Ammon's horn (tissue), 1 donor: ENCODE measurements at regions not wholly inside any gene's neighbourhood (a gene's known extent, or its start where the extent isn't known, plus 50 kb on each side); places are given as distances from the start of the nearest gene placed in this dataset.
"Not testable (repeated sequence)": the region's sequence is repeated elsewhere in the genome, so short reads cannot be mapped to it uniquely, and the experiment has no call there.

ENCODE experiments used
- DNase-seq: peaks from one replicate; pipeline ENCODE4 v3.0.0-alpha.2; 2016; ENCODE audit warnings: low spot score

DNA sequence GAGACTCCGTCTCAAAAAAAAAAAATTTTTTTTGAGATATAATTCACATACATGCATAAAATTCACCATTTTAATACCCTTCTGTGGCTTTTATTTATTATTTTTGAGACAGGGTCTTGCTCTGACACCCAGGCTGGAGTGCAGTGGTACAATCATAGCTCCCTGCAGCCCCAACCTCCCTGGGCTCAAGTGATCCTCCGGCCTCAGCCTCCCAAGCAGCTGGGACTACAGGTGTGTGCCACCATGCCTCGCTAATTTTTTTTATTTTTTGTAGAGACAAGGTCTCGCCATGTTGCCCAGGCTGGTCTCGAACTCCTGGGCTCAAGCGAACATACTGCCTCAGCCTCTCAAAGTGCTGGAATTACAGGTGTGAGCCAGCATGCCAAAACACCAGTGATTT is 305.9 kb downstream of the GOLGA6L6 start:
- not testable (repeated sequence) for DNase-seq

DNA sequence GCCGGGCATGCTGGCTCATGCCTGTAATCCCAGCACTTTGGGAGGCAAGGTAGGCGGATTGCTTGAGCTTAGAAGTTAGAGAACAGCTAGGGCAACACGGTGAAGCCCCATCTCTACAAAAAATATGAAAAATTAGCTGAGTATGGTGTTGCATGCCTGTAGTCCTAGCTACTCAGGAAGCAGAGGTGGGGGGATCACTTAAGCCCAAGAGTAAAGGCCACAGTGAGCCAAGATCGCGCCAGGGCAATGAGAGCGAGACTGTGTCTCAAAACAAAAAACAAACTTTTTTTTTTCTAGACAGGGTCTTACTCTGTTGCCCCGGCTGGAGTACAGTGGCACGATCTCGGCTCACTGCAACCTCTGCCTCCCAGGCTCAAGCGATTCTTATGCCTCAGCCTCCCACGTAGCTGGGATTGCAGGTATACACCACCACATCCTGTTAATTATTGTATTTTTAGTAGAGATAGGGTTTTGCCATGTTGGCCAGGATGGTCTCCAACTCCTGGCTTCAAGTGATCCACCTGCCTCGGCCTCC is 307.5 kb downstream of the GOLGA6L6 start:
- DNase-seq = not testable (repeated sequence)

- DNase-seq = not testable (repeated sequence)
Measured at GRCh38 chr15:20232457-20232856, 309.1 kb downstream of the GOLGA6L6 start.

DNA sequence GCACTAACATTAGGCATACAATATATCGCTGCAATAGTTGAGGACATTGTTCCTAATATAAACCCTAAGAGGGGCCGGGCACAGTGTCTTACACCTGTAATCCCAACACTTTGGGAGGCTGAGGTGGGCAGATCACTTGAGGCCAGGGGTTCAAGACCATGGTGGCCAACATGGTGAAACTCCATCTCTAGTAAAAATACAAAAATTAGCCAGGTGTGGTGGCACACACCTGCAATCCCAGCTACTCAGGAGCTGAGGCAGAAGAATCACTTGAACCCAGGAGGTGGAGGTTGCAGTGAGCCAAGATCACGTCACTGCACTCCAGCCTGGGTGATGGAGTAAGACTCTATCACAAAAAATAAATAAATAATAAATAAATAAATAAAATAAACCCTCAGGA is 310.9 kb downstream of the GOLGA6L6 start:
- DNase-seq = not testable (repeated sequence)

DNA sequence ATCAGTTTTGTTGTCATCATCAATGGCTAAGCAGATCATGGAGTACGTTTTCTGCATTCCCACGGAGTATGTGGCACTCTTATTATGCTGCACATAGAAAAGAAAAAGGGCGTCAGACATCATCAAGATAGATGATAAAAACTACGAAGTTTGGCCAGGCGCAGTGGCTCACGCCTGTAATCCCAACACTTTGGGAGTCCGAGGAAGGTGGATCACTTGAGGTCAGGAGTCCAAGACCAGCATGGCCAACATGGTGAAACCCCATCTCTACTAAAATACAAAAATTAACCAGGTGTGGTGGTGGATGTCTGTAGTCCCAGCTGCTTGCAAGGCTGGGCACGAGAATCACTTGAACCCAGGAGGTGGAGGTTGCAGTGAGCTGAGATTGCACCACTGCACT is 312.8 kb downstream of the GOLGA6L6 start:
- DNase-seq = not testable (repeated sequence)

GRCh38 chr15:20227119-20227853 is 314.3 kb downstream of the GOLGA6L6 start:
- DNase-seq = not testable (repeated sequence)

- DNase-seq = not testable (repeated sequence)
Measured at GRCh38 chr15:20226531-20226930, 315.1 kb downstream of the GOLGA6L6 start.

DNA sequence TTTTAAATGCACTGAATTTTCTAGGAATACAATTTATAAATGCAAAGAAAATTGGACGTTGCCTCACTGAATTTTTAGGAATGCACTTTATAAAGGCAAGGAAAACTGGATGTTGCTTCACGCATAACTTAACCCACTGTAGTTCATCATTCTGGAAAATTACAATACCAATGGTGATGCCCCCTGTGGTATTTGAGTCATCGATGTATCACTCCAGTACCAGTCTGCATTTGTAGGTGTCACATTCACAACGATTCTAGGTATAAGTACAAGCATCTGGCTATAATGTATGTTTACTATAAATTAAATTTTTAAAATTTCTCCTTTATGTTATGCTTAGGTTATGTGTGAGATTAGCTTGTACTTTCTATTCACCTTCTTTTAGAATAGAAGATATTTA is 320.5 kb downstream of the GOLGA6L6 start:
- not testable (repeated sequence) for DNase-seq

DNA sequence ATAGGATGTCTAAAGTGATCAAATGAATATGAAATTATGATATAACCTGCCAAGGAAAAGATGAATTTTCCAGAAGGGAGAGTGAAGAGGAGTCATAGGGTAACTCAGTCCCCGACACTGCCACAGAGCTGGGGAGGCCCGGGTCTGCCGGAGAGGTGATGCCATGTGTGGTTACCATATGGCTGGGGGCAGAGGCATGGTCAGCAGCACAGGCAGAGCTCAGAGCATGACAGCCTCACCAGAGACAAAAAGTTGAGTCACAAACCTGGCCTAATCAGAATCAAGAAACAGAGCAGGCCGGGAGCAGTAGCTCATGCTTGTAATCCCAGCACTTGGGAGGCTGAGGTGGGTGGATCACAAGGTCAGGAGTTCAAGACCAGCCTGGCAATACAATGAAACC is 322.4 kb downstream of the GOLGA6L6 start:
- DNase-seq = not testable (repeated sequence)

DNA sequence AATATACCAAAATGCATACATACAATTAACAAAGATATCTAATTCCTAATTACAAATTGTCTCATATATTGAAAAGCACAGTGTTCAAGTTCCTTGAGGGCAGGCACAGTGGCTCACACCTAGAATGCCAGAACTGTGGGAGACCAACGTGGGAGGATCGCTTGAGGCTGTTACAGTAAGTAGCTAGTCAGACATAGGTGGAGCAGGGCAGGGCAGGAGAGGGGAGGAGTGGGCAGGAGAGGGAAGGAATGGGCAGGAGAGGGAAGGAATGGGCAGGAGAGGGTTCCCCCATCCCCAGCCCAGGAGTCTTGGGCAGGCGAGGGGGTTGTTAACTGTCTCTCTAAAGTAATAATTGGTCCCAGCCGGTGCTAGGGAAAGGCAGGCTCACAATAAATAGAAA is 325.9 kb downstream of the GOLGA6L6 start:
- not testable (repeated sequence) for DNase-seq

- DNase-seq = not testable (repeated sequence)
Measured at GRCh38 chr15:20214101-20214500, 327.5 kb downstream of the GOLGA6L6 start.

- DNase-seq = not testable (repeated sequence)
Measured at GRCh38 chr15:20211508-20211907, 330.1 kb downstream of the GOLGA6L6 start.

DNA sequence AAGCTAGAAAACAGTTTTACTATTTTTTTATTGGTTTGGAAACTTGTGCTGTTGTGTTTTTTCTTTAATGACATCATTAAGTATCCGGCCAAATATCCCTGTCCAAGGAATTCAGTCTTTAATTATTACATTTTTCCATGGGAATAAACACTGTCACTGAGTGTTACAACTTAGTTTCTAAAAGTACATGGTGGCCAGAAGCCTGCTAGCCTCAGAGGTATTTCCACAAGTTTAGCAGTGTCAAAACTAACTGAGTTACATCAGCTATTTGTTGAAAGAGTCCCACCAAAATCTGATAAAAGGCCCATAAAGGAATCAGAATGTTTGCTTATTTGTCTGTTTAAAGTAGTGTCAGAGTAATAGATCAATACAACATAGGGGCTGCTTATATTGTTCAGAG is 331.6 kb downstream of the GOLGA6L6 start:
- DNase-seq = not testable (repeated sequence)

DNA sequence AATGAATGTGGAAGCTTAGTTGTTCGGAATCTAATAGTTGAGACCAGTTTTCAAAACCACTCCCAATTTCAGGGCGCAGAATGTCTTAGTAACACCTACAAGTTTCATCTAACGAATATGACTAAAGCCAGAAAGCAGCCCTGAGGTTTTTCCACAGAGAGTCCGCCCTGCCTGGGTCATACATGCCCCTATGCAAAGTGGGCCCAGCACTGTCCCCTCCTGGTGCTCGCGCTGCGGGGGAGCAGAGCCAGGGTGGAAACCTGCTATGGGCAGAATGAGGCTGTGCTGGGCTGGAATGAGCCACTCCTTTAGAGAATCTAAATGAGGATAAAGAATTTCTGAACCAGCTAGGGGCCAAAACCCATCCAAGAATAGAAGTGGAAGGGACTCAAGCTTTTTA is 334.0 kb downstream of the GOLGA6L6 start:
- DNase-seq = peak; percentile 39

DNA sequence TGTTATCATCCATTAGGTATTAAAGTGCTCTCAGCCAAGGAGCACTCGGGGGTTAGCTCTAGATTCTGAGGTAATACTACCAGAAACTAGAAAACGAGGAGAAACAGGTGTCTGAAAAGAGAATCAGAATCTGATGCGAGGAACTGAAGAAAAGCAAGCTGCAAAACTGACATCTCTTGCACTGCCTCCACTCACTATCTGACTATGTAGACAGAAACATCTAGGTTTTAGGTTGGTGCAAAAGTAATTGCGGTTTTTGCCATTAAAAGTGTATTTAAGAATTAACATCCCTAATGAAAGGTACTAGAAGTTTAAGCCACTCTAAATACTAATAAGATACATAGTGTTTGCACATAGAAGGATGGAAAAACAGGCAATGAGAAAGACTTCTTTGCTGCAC is 334.4 kb downstream of the GOLGA6L6 start:
- not testable (repeated sequence) for DNase-seq

DNA sequence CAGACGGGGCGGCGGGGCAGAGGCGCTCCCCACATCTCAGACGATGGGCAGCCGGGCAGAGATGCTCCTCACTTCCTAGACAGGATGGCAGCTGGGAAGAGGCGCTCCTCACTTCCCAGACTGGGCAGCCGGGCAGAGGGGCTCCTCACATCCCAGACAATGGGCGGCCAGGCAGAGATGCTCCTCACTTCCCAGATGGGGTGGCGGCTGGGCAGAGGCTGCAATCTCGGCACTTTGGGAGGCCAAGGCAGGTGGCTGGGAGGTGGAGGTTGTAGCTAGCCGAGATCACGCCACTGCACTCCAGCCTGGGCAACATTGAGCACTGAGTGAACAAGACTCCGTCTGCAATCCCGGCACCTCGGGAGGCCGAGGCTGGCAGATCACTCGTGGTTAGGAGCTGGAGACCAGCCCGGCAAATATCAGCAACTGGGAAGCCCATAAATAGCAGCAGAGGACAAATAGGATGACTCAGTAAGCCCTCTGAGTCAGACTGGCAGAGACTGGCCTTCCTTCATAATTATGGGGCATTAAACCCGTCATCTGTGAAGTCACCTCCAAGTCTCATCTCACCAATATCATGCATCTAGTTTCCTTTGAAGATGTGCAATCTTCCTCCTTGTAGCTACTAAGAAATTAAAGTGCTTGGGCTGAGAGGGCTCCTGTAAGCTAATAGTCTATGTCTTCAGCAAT is 337.3 kb downstream of the GOLGA6L6 start:
- DNase-seq = not testable (repeated sequence)

DNA sequence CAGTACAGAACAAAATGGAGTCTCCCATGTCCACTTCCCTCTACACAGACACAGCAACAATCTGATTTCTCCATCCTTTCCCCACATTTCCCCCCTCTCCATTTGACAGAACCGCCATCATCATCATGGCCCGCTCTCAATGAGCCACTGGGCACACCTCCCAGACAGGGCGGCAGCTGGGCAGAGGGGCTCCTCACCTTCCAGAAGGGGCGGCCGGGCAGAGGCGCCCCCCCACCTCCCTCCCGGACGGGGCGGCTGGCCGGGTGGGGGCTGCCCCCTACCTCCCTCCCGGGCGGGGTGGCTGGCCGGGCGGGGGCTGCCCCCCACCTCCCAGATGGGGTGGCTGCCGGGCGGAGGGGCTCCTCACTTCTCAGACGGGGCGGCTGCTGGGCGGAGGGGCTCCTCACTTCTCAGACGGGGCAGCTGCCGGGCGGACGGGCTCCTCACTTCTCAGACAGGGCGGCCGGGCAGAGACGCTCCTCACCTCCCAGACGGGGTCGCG is 337.9 kb downstream of the GOLGA6L6 start:
- DNase-seq = not testable (repeated sequence)

DNA sequence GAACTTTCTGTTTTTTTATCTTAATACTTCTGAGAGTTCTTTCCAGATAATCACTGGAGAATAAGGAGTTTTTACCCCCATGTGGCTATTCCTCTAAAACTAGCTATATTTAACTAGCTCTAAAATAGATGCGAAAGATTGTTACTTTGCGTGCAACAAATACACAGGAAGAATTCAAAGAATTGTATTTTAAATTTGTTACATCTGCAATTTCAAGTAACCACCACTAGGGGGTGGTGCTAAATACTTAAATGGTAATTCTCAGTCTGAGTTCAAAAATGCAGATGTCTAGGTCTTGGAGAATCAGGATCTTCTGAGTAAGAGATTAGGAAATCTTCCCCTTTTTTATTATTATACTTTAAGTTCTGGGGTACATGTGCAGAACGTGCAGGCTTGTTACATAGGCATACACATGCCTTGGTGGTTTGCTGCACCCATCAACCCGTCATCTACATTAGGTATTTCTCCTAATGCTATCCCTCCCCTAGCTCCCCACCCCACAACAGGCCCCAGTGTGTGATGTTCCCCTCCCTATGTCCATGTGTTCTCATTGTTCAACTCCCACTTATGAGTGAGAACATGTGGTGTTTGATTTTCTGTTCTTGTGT is 346.9 kb downstream of the GOLGA6L6 start:
- DNase-seq = not testable (repeated sequence)

GRCh38 chr15:20192982-20193929 is 348.3 kb downstream of the GOLGA6L6 start:
- DNase-seq = not testable (repeated sequence)

- DNase-seq = not testable (repeated sequence)
Measured at GRCh38 chr15:20191508-20192125, 350.0 kb downstream of the GOLGA6L6 start.

DNA sequence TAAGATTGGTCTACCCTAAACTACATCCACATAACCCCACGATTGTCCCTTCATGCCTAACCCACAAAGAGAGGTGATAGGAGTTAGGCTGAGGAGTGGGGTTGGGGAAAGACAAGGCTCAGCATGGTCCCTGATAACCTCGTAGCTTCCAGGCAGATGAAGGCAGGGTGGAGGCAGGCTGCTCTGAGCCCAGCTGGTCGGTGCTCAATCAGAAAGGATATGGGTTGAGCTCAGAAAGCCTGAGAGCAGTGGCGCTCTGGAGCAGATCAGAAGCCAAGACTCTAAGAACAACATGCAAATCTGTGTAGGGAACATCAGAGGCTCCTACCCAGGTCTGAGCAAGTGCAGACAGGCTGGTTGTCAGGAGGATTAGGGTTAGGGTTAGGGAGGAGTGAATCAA is 353.0 kb downstream of the GOLGA6L6 start:
- not testable (repeated sequence) for DNase-seq
